ENCODE measurements at regions not wholly inside any gene's neighbourhood (a gene's known extent, or its start where the extent isn't known, plus 50 kb on each side); places are given as distances from the start of the nearest gene placed in this dataset.
A peak's percentile ranks its signal among the peaks of the same experiment; 100 is the strongest.
"Not testable (repeated sequence)": the region's sequence is repeated elsewhere in the genome, so short reads cannot be mapped to it uniquely, and the experiment has no call there.

- ATAC-seq (ENCODE audit: poor library complexity) = no peak
- no peak for DNase-seq
- intact Hi-C loops (cut with DNase I) = no loop called here
Measured at GRCh38 chr17:71441098-71441497, 679.7 kb upstream of the SOX9 start.

DNA sequence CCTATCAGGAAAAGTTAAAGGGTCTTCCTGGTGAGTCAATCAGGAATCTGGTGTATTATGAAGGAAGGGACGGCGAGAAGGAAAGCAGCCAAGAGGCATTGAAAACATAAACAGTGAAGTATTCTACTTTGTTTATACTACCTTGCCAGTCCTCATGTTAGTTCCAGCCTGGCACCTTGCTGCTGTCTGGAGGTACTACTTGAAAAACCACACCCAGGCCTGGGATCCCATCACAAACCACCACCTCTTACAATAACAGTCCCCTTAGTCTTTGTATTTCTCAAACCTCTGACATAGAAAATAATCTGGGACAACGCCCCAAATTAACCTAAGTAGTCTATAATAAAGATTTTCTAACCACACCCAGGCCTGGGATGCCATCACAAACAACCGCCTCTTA, 676.7 kb upstream of the SOX9 start:
- intact Hi-C loops (cut with DNase I) = no loop called here
- ATAC-seq (ENCODE audit: poor library complexity) (no peak), DNase-seq (no peak)

DNA sequence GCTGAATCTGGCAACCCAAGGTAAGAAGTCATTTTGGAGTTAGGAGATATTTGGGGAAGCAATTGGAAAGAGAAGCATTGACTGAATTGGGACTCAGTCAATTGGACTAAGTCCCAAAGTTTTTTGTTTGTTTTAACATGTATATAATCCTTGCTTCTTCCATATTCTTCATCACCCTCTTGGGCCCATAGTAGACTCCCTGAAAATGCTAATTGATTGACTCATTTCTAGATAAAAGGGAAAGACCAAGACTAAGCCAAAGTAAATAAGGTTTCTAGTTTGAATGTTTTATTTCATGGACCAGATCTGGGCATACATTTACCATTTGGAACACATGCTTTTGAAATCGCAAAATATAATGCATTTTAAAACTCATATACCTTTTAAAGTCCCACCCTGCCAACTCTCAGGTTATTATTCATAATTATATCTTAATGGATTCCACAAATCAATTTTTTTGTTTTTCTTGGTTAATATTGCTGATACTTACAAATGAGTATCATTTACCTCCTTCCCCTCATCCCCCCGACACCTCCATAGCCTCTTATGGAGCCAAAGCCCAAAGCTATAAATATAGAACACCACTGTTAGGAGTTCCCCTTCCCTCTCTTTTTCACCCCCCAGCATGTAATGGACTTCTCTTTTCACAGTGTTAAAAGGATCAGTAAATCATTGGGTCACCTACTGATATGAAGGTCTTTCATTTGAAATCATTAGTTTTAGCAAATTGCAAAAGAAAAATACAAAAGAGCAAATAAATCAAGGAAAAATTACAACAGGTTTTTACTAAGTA, 674.0 kb upstream of the SOX9 start:
- intact Hi-C loops (cut with DNase I) = no loop called here
- DNase-seq = no peak
- no peak for ATAC-seq (ENCODE audit: poor library complexity)

DNA sequence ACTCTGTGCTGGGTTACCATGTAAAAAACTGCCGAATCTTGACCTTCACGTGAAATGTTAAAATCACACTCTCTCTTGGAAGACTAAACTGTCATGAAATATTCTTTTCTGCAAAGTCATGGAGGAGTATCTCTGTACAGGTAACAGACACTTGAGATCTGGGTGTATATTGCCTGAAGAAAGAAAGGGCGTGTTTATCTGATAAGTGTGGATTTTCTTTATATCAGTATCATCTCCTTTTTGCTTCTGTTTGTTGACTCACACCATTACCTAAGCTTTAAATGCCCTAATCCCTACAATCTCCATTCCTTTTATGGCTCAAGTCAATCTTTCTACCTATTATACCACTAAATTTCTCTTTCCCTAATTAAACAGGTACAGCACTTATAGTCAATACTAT, 673.2 kb upstream of the SOX9 start:
- no peak for ATAC-seq (ENCODE audit: poor library complexity)

GRCh38 chr17:71450657-71451056, 670.2 kb upstream of the SOX9 start:
- ATAC-seq (ENCODE audit: poor library complexity); intact Hi-C loops (cut with DNase I): not testable (repeated sequence)

More for the DNA sequence above, 673.2 kb upstream of the SOX9 start:
- intact Hi-C loops (cut with DNase I) = no loop called here
- DNase-seq = no peak

GRCh38 chr17:71453876-71454422, 666.9 kb upstream of the SOX9 start:
- ATAC-seq (ENCODE audit: poor library complexity) (no peak), DNase-seq (no peak)
- intact Hi-C loops (cut with DNase I) = no loop called here

More at GRCh38 chr17:71450657-71451056, 670.2 kb upstream of the SOX9 start:
- not testable (repeated sequence) for DNase-seq

- intact Hi-C loops (cut with DNase I) = no loop called here
- no peak for ATAC-seq (ENCODE audit: poor library complexity)
Measured at GRCh38 chr17:71455219-71455618, 665.6 kb upstream of the SOX9 start.

GRCh38 chr17:71458322-71458721, 662.5 kb upstream of the SOX9 start:
- DNase-seq (no peak), ATAC-seq (ENCODE audit: poor library complexity) (no peak)
- intact Hi-C loops (cut with DNase I) = no loop called here

More at GRCh38 chr17:71455219-71455618, 665.6 kb upstream of the SOX9 start:
- no peak for DNase-seq

GRCh38 chr17:71460943-71461342, 659.9 kb upstream of the SOX9 start:
- ATAC-seq (ENCODE audit: poor library complexity) (no peak), DNase-seq (no peak)
- intact Hi-C loops (cut with DNase I) = loop anchor here (5.0 kb wide), 1 partner anchor 344 kb away; no protein-coding TSS in a partner anchor

DNA sequence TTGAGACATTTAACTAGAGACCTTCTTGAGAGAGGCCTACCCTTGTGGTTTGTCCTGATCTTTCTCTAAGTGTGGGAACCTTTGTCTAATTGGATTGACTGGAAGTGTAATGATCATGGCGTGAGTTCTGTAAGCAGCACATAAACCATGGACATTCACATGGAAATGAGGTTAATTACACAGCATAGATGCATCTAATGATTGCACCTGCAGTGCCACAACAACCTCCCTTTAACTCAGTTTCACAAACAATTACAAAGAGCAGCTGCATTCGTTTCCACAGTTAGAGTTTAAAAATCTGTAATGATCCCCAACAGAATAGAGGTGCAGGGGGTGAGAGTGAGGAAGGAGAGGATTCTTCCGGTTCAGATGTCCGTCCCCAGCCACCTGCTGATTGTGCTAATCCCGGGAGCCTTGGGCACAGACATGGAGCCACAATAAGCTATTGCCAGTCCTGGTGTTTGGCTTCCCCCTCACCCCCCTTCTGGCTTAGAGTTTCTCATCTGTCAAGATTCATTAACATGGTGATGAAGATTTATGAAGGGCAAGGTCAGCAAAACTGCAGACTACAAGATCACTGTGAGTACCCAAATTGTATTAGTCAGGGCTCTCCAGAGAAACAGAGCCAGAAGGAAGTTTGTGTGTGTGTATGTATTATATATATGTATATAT, 659.2 kb upstream of the SOX9 start:
- intact Hi-C loops (cut with DNase I) = loop anchor here (5.0 kb wide), 1 partner anchor 344 kb away; no protein-coding TSS in a partner anchor
- DNase-seq (no peak), ATAC-seq (ENCODE audit: poor library complexity) (no peak)

DNA sequence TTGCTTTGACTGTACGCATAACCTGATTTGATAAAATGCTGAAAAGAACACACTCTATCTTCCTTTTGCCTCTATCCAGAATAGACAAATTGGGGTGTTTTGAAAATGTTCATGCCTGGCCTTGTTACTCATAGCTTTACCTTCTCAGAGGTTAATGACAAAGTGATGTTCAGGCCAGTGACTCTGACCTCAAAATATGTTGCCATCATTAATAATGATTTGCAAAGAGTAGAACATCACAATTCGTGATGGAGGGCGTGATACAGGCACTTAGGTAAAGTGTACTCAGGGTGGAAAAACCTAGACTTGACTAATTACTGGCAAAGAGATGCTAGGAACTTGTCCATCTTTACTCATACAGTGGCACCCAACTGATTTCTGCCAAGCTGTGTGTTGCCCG, 656.6 kb upstream of the SOX9 start:
- intact Hi-C loops (cut with DNase I) = loop anchor here (5.0 kb wide), 1 partner anchor 347 kb away; no protein-coding TSS in a partner anchor
- DNase-seq (no peak), ATAC-seq (ENCODE audit: poor library complexity) (no peak)

GRCh38 chr17:71464751-71465150, 656.1 kb upstream of the SOX9 start:
- ATAC-seq (ENCODE audit: poor library complexity) (no peak), DNase-seq (no peak)
- intact Hi-C loops (cut with DNase I) = loop anchor here (5.0 kb wide), 1 partner anchor 347 kb away; no protein-coding TSS in a partner anchor

- no peak for ATAC-seq (ENCODE audit: poor library complexity)
- intact Hi-C loops (cut with DNase I) = no loop called here
- no peak for DNase-seq
Measured at GRCh38 chr17:71467719-71468118, 653.1 kb upstream of the SOX9 start.

GRCh38 chr17:71470062-71470461, 650.8 kb upstream of the SOX9 start:
- intact Hi-C loops (cut with DNase I) = loop anchor here (10.0 kb wide), 1 partner anchor 645 kb away; no protein-coding TSS in a partner anchor
- DNase-seq (no peak), ATAC-seq (ENCODE audit: poor library complexity) (no peak)

DNA sequence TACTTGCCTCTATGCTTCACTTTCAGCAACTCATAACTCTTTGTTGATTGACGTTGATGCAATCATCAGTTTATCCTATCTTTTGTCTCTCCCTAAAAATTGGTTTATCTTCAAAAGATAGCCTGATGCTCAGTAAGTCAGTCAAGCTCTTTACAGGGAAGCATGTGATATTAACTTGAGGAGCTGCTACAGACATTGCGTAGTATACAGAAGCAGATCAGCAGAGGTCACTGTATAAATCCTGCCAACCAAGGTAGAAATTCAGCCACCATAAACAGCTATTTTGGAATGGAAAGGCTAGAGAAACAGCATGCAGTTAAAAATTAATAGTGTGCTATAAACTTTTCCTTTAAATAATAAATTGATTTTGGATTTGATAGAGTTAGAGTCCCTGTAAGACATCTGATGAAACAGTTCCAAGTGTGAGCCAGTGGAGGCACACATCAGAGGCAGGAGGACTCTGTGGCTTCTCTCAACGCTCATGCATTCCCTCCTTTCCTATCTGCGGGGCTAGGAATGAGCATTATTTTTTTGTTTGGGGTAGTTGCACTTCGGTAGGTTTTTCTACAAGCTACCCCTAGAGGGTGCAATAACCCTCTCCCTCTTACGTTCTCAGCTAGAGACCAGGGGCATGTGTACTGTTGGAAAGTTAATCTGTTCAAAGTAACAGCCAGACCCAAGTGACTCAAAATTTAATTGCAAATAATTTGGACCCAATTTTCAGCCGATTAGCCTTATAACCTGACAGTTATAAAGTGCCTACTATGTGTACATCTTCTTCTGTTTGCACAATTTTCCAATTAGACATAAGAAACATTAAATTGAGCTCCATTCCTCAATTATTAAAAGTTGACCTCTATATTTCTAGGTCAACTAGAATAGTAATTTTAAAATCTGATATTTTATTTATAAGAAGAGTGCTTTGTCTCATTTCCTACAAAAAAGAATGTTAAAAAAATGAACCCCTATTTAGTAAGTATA, 647.7 kb upstream of the SOX9 start:
- DNase-seq (no peak), ATAC-seq (ENCODE audit: poor library complexity) (peak; percentile 70)
- intact Hi-C loops (cut with DNase I) = loop anchor here (10.0 kb wide), 1 partner anchor 642 kb away; no protein-coding TSS in a partner anchor

DNA sequence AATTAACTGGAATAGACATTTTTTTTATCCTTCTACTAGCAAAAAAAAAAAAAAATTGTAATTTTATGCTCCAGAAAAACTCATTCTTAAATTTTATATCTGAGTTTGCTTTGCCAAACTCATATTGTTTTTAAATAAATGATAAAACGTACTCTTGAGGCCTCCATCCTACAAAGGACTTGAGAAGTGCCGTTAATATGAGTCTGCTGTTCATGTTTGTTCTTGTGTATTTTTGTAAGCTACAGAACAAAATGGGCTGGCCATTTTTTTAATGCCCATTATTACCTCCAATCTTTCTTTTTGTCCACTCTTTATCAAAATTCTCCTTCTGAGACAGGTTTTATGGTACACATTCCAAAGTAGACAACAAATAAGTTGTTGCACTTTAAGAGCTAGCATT, 643.5 kb upstream of the SOX9 start:
- DNase-seq (no peak), ATAC-seq (ENCODE audit: poor library complexity) (no peak)
- intact Hi-C loops (cut with DNase I) = loop anchor here (10.0 kb wide), 1 partner anchor 637 kb away; no protein-coding TSS in a partner anchor

GRCh38 chr17:71480099-71480498, 640.7 kb upstream of the SOX9 start:
- ATAC-seq (ENCODE audit: poor library complexity) = no peak
- intact Hi-C loops (cut with DNase I) = no loop called here
- no peak for DNase-seq

DNA sequence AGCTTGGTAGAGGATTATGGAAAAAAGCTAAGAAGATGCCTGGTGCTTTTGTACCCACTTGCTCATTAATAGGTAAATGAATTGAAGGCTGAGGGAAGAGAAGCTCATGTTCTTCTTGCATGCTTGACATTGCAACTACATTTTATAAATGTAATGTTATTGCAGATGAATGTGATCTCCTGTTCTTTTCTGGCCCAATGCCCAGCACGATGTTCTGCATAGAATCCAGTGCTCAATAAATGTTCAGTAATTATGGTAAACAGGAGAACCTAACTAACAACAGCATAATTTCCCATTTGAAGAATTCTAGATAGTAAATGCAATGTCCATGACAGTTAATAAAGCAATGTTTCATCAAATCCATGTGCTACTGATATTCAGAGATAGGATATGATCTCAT, 638.2 kb upstream of the SOX9 start:
- ATAC-seq (ENCODE audit: poor library complexity) = no peak
- no peak for DNase-seq
- intact Hi-C loops (cut with DNase I) = no loop called here

Data from Right ventricle myocardium superior (tissue), 1 donor.